HG02884 (cell line): ENCODE measurements at regions not wholly inside any gene's neighbourhood (a gene's known extent, or its start where the extent isn't known, plus 50 kb on each side); places are given as distances from the start of the nearest gene placed in this dataset.
"Not testable (repeated sequence)": the region's sequence is repeated elsewhere in the genome, so short reads cannot be mapped to it uniquely, and the experiment has no call there.

Source experiments
- ATAC-seq: cut with Tn5 transposase; IDR thresholded peaks from one replicate; pipeline ENCODE4 v1.9.1; 2021; ENCODE audit warnings: mild to moderate bottlenecking, moderate library complexity; ENCODE audit not compliant: unreplicated experiment

- no peak for ATAC-seq
Observed at GRCh38 chr2:126952216-126952615, 53.5 kb downstream of the TEX51 start.

GRCh38 chr2:126953483-126953882, 54.8 kb downstream of the TEX51 start:
- no peak for ATAC-seq

- no peak for ATAC-seq
Observed at GRCh38 chr2:126954831-126955230, 56.1 kb downstream of the TEX51 start.

- not testable (repeated sequence) for ATAC-seq
Observed at GRCh38 chr2:126956773-126957172, 58.1 kb downstream of the TEX51 start.

GRCh38 chr2:126963390-126963789, 64.7 kb downstream of the TEX51 start:
- no peak for ATAC-seq

- no peak for ATAC-seq
Observed at GRCh38 chr2:126966601-126967000, 67.9 kb downstream of the TEX51 start.

- ATAC-seq = no peak
Observed at GRCh38 chr2:126970583-126970982, 71.9 kb downstream of the TEX51 start.

- ATAC-seq = no peak
Observed at GRCh38 chr2:126971162-126971480, 72.4 kb downstream of the TEX51 start.

GRCh38 chr2:126971481-126972278, 73.0 kb downstream of the TEX51 start:
- ATAC-seq = peak; percentile 98

- ATAC-seq = no peak
Observed at GRCh38 chr2:126972279-126972626, 73.6 kb downstream of the TEX51 start.

GRCh38 chr2:126973745-126974144, 75.1 kb downstream of the TEX51 start:
- no peak for ATAC-seq

- ATAC-seq = no peak
Observed at GRCh38 chr2:126975671-126976655, 77.3 kb downstream of the TEX51 start.

GRCh38 chr2:126976721-126977328, 78.1 kb downstream of the TEX51 start:
- no peak for ATAC-seq

GRCh38 chr2:126978333-126978732, 79.6 kb downstream of the TEX51 start:
- ATAC-seq = no peak

GRCh38 chr2:126979039-126980003, 80.6 kb downstream of the TEX51 start:
- no peak for ATAC-seq

GRCh38 chr2:126981476-126981875, 82.8 kb downstream of the TEX51 start:
- no peak for ATAC-seq

GRCh38 chr2:126982935-126983334, 84.2 kb downstream of the TEX51 start:
- ATAC-seq = no peak

- no peak for ATAC-seq
Observed at GRCh38 chr2:126986631-126987187, 88.0 kb downstream of the TEX51 start.

GRCh38 chr2:126988482-126988881, 89.8 kb downstream of the TEX51 start:
- no peak for ATAC-seq

- ATAC-seq = not testable (repeated sequence)
Observed at GRCh38 chr2:126989064-126989463, 90.4 kb downstream of the TEX51 start.
